Spinal cord (tissue), 9 donors: ENCODE measurements at regions not wholly inside any gene's neighbourhood (a gene's known extent, or its start where the extent isn't known, plus 50 kb on each side); places are given as distances from the start of the nearest gene placed in this dataset.
A peak's percentile ranks its signal among the peaks of the same experiment; 100 is the strongest.

ENCODE experiments used
- DNase-seq, 6 donors: peaks; one replicate each; pipeline versions ENCODE4 v3.0.0 to v3.0.0-alpha.2; 2013 to 2015; ENCODE audit warnings: low spot score in 6 of 6, low read depth in 4 of 6
- H3K27ac ChIP-seq: one replicate; pipeline ENCODE4 v1.5.1; 2013; ENCODE audit warnings: low read depth, low read length, control low read depth
- H3K27me3 ChIP-seq: one replicate; pipeline ENCODE4 v1.6.1; 2013; ENCODE audit warnings: low read length; ENCODE audit not compliant: control insufficient read depth, insufficient read depth
- H3K36me3 ChIP-seq: one replicate; pipeline ENCODE4 v1.6.1; 2013; ENCODE audit warnings: low read length; ENCODE audit not compliant: control insufficient read depth, insufficient read depth
- H3K4me1 ChIP-seq: one replicate; pipeline ENCODE4 v1.6.1; 2013; ENCODE audit warnings: low read length; ENCODE audit not compliant: control insufficient read depth, insufficient read depth
- H3K4me3 ChIP-seq: one replicate; pipeline ENCODE4 v1.5.1; 2013; ENCODE audit warnings: low read depth, low read length, control low read depth
- H3K9me3 ChIP-seq: one replicate; pipeline ENCODE4 v1.6.1; 2013; ENCODE audit warnings: low read length; ENCODE audit not compliant: control insufficient read depth, insufficient read depth
- whole genome bisulfite sequencing: methylation state at CpG from one replicate; pipeline ENCODE4 v1.1.5; 2013; ENCODE audit warnings: missing lambda C conversion rate; ENCODE audit not compliant: insufficient coverage; 5-methylcytosine and 5-hydroxymethylcytosine counted together
- donor health status: healthy.

- 18% methylated on average over 4 of the region's 4 CpGs for WGBS
- DNase-seq = peak in 2 of 6 donors; percentile 62 to 87
These were observed 157.7 kb upstream of the SLC24A2 start for GRCh38 chr9:19946441-19947109.

GRCh38 chr9:19941874-19942273 lies 153.0 kb upstream of the SLC24A2 start:
- DNase-seq = no peak
- WGBS = no CpG with 5 or more reads among the region's 2 CpGs
- peaks cover 2% of the 10 kb centered on the region for H3K9me3 ChIP-seq
- no peak overlapping the region for H3K4me3 ChIP-seq
- H3K36me3 ChIP-seq = no peaks in the 10 kb centered on the region
- H3K27ac ChIP-seq = no peak overlapping the region
- H3K4me1 ChIP-seq = no peaks in the 10 kb centered on the region
- H3K27me3 ChIP-seq = no peaks in the 10 kb centered on the region

More at GRCh38 chr9:19946441-19947109, 157.7 kb upstream of the SLC24A2 start:
- no peaks in the 10 kb centered on the region for H3K36me3 ChIP-seq
- no peak overlapping the region for H3K27ac ChIP-seq
- no peaks in the 10 kb centered on the region for H3K4me1 ChIP-seq
- H3K27me3 ChIP-seq = no peaks in the 10 kb centered on the region
- H3K4me3 ChIP-seq = no peak overlapping the region
- H3K9me3 ChIP-seq = peaks cover 2% of the 10 kb centered on the region

GRCh38 chr9:19940811-19941535 lies 152.1 kb upstream of the SLC24A2 start:
- no peaks in the 10 kb centered on the region for H3K36me3 ChIP-seq
- H3K4me3 ChIP-seq = no peak overlapping the region
- peaks cover 2% of the 10 kb centered on the region for H3K9me3 ChIP-seq
- H3K27me3 ChIP-seq = no peaks in the 10 kb centered on the region
- no peaks in the 10 kb centered on the region for H3K4me1 ChIP-seq
- no peak for DNase-seq
- no peak overlapping the region for H3K27ac ChIP-seq
- 29% methylated on average over 2 of the region's 2 CpGs for WGBS

GRCh38 chr9:19939734-19940278 lies 151.0 kb upstream of the SLC24A2 start:
- DNase-seq = peak in 2 of 6 donors; percentile 66 to 68
- no peaks in the 10 kb centered on the region for H3K9me3 ChIP-seq
- WGBS = 47% methylated on average over 2 of the region's 5 CpGs

GRCh38 chr9:19938990-19939733 lies 150.3 kb upstream of the SLC24A2 start:
- no CpG with 5 or more reads among the region's 6 CpGs for WGBS
- no peaks in the 10 kb centered on the region for H3K36me3 ChIP-seq
- no peaks in the 10 kb centered on the region for H3K27me3 ChIP-seq
- H3K27ac ChIP-seq = no peak overlapping the region
- DNase-seq = no peak
- H3K4me3 ChIP-seq = no peak overlapping the region
- no peaks in the 10 kb centered on the region for H3K9me3 ChIP-seq
- peaks cover 7% of the 10 kb centered on the region for H3K4me1 ChIP-seq

More at GRCh38 chr9:19939734-19940278, 151.0 kb upstream of the SLC24A2 start:
- Histone ChIP-seq H3K36me3 (no peaks in the 10 kb centered on the region), H3K27ac (no peak overlapping the region), H3K27me3 (no peaks in the 10 kb centered on the region), H3K4me3 (no peak overlapping the region), H3K4me1 (peaks cover under 1% of the 10 kb centered on the region)

- no peaks in the 10 kb centered on the region for H3K9me3 ChIP-seq
- H3K27me3 ChIP-seq = no peaks in the 10 kb centered on the region
- DNase-seq = no peak
- H3K27ac ChIP-seq = no peak overlapping the region
- H3K36me3 ChIP-seq = no peaks in the 10 kb centered on the region
- no peak overlapping the region for H3K4me3 ChIP-seq
- peaks cover 9% of the 10 kb centered on the region for H3K4me1 ChIP-seq
- WGBS = no CpG with 5 or more reads among the region's 1 CpG
These were observed 148.3 kb upstream of the SLC24A2 start for GRCh38 chr9:19937121-19937520.

- Histone ChIP-seq H3K9me3 (no peaks in the 10 kb centered on the region), H3K36me3 (no peaks in the 10 kb centered on the region), H3K4me3 (no peak overlapping the region), H3K4me1 (peaks cover 9% of the 10 kb centered on the region), H3K27ac (no peak overlapping the region), H3K27me3 (no peaks in the 10 kb centered on the region)
- no CpG with 5 or more reads among the region's 1 CpG for WGBS
- DNase-seq = no peak
These were observed 147.8 kb upstream of the SLC24A2 start for GRCh38 chr9:19936598-19936997.

- Histone ChIP-seq H3K36me3 (no peaks in the 10 kb centered on the region), H3K4me3 (no peak overlapping the region), H3K27me3 (no peaks in the 10 kb centered on the region), H3K27ac (no peak overlapping the region), H3K4me1 (peaks cover 9% of the 10 kb centered on the region), H3K9me3 (no peaks in the 10 kb centered on the region)
- 74% methylated on average over 4 of the region's 4 CpGs for WGBS
- no peak for DNase-seq
These were observed 146.6 kb upstream of the SLC24A2 start for GRCh38 chr9:19935422-19935821.

GRCh38 chr9:19934301-19934871 lies 145.5 kb upstream of the SLC24A2 start:
- DNase-seq = peak in 2 of 6 donors; percentile 67 to 70
- Histone ChIP-seq H3K9me3 (no peaks in the 10 kb centered on the region), H3K36me3 (no peaks in the 10 kb centered on the region), H3K4me3 (peak overlapping the region; percentile 56), H3K4me1 (peaks cover 9% of the 10 kb centered on the region), H3K27ac (no peak overlapping the region), H3K27me3 (no peaks in the 10 kb centered on the region)
- WGBS = 10% methylated on average over 40 of the region's 41 CpGs
